Thymus (tissue), 11 donors: ENCODE measurements at regions not wholly inside any gene's neighbourhood (a gene's known extent, or its start where the extent isn't known, plus 50 kb on each side); places are given as distances from the start of the nearest gene placed in this dataset.

Experiments used
- DNase-seq, 9 donors: peaks; one replicate each; pipeline ENCODE4 v3.0.0-alpha.2; 2013; ENCODE audit warnings: low spot score in 9 of 9, low read depth in 6 of 9, missing footprints in 1 of 9
- H3K27ac ChIP-seq, 2 donors: one replicate each; pipeline ENCODE4 v1.5.1; 2013; ENCODE audit warnings: control low read depth in 1 of 2, low read depth in 1 of 2, low read length in 1 of 2, mild to moderate bottlenecking in 1 of 2, moderate library complexity in 1 of 2
- H3K27me3 ChIP-seq, 2 donors: one replicate each; pipeline ENCODE4 v1.5.1; 2013; ENCODE audit warnings: low read length in 1 of 2; ENCODE audit not compliant: control insufficient read depth in 2 of 2, insufficient read depth in 1 of 2
- H3K36me3 ChIP-seq, 2 donors: one replicate each; pipeline ENCODE4 v1.5.1; 2013; ENCODE audit warnings: low read length in 1 of 2, mild to moderate bottlenecking in 1 of 2, moderate library complexity in 1 of 2; ENCODE audit not compliant: control insufficient read depth in 2 of 2, insufficient read depth in 2 of 2
- H3K4me1 ChIP-seq, 2 donors: one replicate each; pipeline ENCODE4 v1.5.1; 2013; ENCODE audit warnings: low read length in 2 of 2; ENCODE audit not compliant: control insufficient read depth in 2 of 2, insufficient read depth in 2 of 2
- H3K4me3 ChIP-seq, 2 donors: one replicate each; pipeline ENCODE4 v1.5.1; 2013; ENCODE audit warnings: low read length in 2 of 2, control low read depth in 1 of 2, mild to moderate bottlenecking in 1 of 2
- H3K9me3 ChIP-seq, 2 donors: one replicate each; pipeline ENCODE4 v1.5.1; 2013; ENCODE audit warnings: low read length in 1 of 2, mild to moderate bottlenecking in 1 of 2; ENCODE audit not compliant: control insufficient read depth in 2 of 2, insufficient read depth in 1 of 2
- WGBS: extraction: QIAGEN DNeasy Blood & Tissue Kit; methylation state at CpG from one replicate; pipeline ENCODE4 v1.1.7; 2013; 5-methylcytosine and 5-hydroxymethylcytosine counted together
- donor health status: healthy.

GRCh38 chr12:13724136-13724535 lies 257.3 kb downstream of the GRIN2B start:
- DNase-seq, result no peak
- Histone ChIP-seq H3K36me3 (no peaks in the 10 kb centered on the region), H3K4me3 (no peak overlapping the region), H3K27me3 (no peaks in the 10 kb centered on the region), H3K9me3 (no peaks in the 10 kb centered on the region), H3K4me1 (no peaks in the 10 kb centered on the region), H3K27ac (no peak overlapping the region)
- 23% methylated on average over 1 of the region's 1 CpG for WGBS

GRCh38 chr12:13719986-13720385 lies 261.4 kb downstream of the GRIN2B start:
- H3K4me3 ChIP-seq, result no peak overlapping the region
- no peaks in the 10 kb centered on the region for H3K36me3 ChIP-seq
- H3K4me1 ChIP-seq, result no peaks in the 10 kb centered on the region
- no peaks in the 10 kb centered on the region for H3K27me3 ChIP-seq
- DNase-seq, result no peak
- H3K9me3 ChIP-seq, result no peaks in the 10 kb centered on the region
- H3K27ac ChIP-seq, result no peak overlapping the region
- 89% methylated on average over 2 of the region's 2 CpGs for WGBS

DNA sequence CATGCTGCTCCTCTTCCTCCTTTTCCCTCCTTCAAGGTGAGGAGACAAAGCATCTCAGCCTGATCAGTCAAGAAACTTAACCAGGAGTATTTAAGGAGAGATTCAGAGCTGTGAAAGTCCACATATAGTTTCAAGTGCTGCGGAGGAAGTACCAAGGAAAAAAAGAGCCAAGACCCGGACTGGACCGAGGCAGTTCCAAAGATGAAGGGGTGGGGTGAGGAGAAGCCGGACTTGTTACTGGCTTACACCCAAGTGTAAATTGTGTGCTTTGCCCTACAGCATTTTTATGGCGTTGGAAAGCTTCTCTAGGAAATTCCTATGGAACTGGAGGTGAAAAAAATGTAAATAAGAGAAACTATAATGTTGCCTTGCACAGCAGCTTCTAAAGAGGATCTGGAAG lies 263.1 kb downstream of the GRIN2B start:
- Histone ChIP-seq H3K9me3 (no peaks in the 10 kb centered on the region), H3K36me3 (no peaks in the 10 kb centered on the region), H3K4me3 (no peak overlapping the region), H3K27ac (no peak overlapping the region), H3K27me3 (no peaks in the 10 kb centered on the region), H3K4me1 (no peaks in the 10 kb centered on the region)
- 95% methylated on average over 5 of the region's 5 CpGs for WGBS
- DNase-seq, result no peak

GRCh38 chr12:13716119-13716518 lies 265.3 kb downstream of the GRIN2B start:
- H3K27me3 ChIP-seq, result no peaks in the 10 kb centered on the region
- no peaks in the 10 kb centered on the region for H3K9me3 ChIP-seq
- H3K4me3 ChIP-seq, result no peak overlapping the region
- no peaks in the 10 kb centered on the region for H3K4me1 ChIP-seq
- no peak overlapping the region for H3K27ac ChIP-seq
- 94% methylated on average over 2 of the region's 2 CpGs for WGBS
- no peak for DNase-seq
- no peaks in the 10 kb centered on the region for H3K36me3 ChIP-seq

- no peaks in the 10 kb centered on the region for H3K4me1 ChIP-seq
- no peaks in the 10 kb centered on the region for H3K9me3 ChIP-seq
- 62% methylated on average over 4 of the region's 4 CpGs for WGBS
- DNase-seq, result no peak
- no peaks in the 10 kb centered on the region for H3K36me3 ChIP-seq
- H3K27ac ChIP-seq, result no peak overlapping the region
- no peak overlapping the region for H3K4me3 ChIP-seq
- H3K27me3 ChIP-seq, result no peaks in the 10 kb centered on the region
Measured at GRCh38 chr12:13713556-13714410, 267.6 kb downstream of the GRIN2B start.

- H3K9me3 ChIP-seq, result no peaks in the 10 kb centered on the region
- no peak overlapping the region for H3K4me3 ChIP-seq
- no peaks in the 10 kb centered on the region for H3K36me3 ChIP-seq
- no peaks in the 10 kb centered on the region for H3K4me1 ChIP-seq
- no peaks in the 10 kb centered on the region for H3K27me3 ChIP-seq
- DNase-seq, result no peak
- no peak overlapping the region for H3K27ac ChIP-seq
- WGBS, result 94% methylated on average over 1 of the region's 1 CpG
Measured at GRCh38 chr12:13707829-13708228, 273.6 kb downstream of the GRIN2B start.

DNA sequence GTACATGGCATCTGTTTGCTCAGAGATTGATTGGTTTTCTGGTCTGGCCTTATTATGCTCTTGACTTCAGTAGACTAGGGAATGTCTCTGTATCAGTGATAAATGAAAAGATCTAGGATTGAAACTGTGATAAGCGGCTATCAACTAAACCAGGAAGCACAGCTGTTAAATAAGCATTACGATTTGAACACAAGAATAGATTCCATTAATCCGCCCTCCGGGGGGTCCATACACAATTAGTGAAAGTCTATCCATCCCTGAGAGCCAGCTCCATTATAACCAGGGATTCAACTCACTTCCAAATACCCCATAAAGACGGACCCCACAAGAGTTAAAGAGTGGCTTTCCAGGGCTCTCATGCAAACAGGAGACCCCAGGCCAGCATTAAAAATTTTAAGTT lies 279.0 kb downstream of the GRIN2B start:
- no peaks in the 10 kb centered on the region for H3K27me3 ChIP-seq
- no peak for DNase-seq
- no peaks in the 10 kb centered on the region for H3K4me1 ChIP-seq
- WGBS, result 54% methylated on average over 5 of the region's 5 CpGs
- H3K27ac ChIP-seq, result no peak overlapping the region
- no peaks in the 10 kb centered on the region for H3K36me3 ChIP-seq
- H3K4me3 ChIP-seq, result no peak overlapping the region
- no peaks in the 10 kb centered on the region for H3K9me3 ChIP-seq

GRCh38 chr12:13701502-13701901 lies 279.9 kb downstream of the GRIN2B start:
- no peak for DNase-seq
- H3K36me3 ChIP-seq, result no peaks in the 10 kb centered on the region
- H3K4me3 ChIP-seq, result no peak overlapping the region
- no peaks in the 10 kb centered on the region for H3K4me1 ChIP-seq
- H3K9me3 ChIP-seq, result no peaks in the 10 kb centered on the region
- no peaks in the 10 kb centered on the region for H3K27me3 ChIP-seq
- no peak overlapping the region for H3K27ac ChIP-seq

DNA sequence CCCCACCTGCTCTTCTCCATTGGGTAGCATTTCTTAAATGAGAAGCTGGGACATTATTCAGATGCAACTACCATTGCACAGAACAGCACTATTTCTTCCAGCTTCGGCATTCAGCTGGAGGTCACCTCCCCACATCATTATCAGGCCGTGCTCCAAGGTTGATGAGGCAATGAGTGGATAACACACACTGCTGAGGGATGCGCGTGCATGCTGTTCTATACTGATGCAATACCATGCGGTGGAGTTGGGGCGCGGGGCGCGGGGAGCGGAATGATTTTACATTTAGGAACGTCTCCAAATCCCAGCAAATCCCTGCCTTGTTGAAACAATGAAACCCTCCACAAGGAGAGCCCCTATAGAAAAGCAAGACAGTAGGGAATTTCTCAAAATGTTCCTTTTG lies 283.4 kb downstream of the GRIN2B start:
- H3K4me1 ChIP-seq, result no peaks in the 10 kb centered on the region
- H3K27me3 ChIP-seq, result no peaks in the 10 kb centered on the region
- no peak overlapping the region for H3K4me3 ChIP-seq
- DNase-seq, result no peak
- H3K36me3 ChIP-seq, result no peaks in the 10 kb centered on the region
- WGBS, result 96% methylated on average over 11 of the region's 11 CpGs
- H3K9me3 ChIP-seq, result no peaks in the 10 kb centered on the region
- H3K27ac ChIP-seq, result no peak overlapping the region
